Hepatocyte (in vitro differentiated cells): ENCODE measurements at regions not wholly inside any gene's neighbourhood (a gene's known extent, or its start where the extent isn't known, plus 50 kb on each side); places are given as distances from the start of the nearest gene placed in this dataset.
A peak's percentile ranks its signal among the peaks of the same experiment; 100 is the strongest.

Experiments
- DNase-seq: peaks from one replicate; pipeline ENCODE4 v3.0.0-alpha.2; 2016; ENCODE audit warnings: low spot score
- H2AFZ ChIP-seq: fragments of 200-600 bp; sonication (generic); 2 replicates; pipeline ENCODE4 v1.6.0; 2016; ENCODE audit warnings: antibody characterized with exemption, mild to moderate bottlenecking
- H3K27ac ChIP-seq: fragments of 200-600 bp; sonication (generic); 2 replicates; pipeline ENCODE4 v1.5.1; 2016; ENCODE audit warnings: mild to moderate bottlenecking
- H3K27me3 ChIP-seq: fragments of 200-600 bp; sonication (generic); 2 replicates; pipeline ENCODE4 v1.6.1; 2016
- H3K36me3 ChIP-seq: fragments of 200-600 bp; sonication (generic); replicated peaks from 2 replicates; pipeline ENCODE4 v1.5.1; 2016; ENCODE audit warnings: low read depth; ENCODE audit not compliant: insufficient read depth
- H3K4me1 ChIP-seq: fragments of 200-600 bp; sonication (generic); 2 replicates; pipeline ENCODE4 v1.5.1; 2016; ENCODE audit warnings: mild to moderate bottlenecking, moderate library complexity; ENCODE audit not compliant: insufficient read depth
- H3K4me2 ChIP-seq: fragments of 200-600 bp; sonication (generic); 2 replicates; pipeline ENCODE4 v1.6.0; 2016
- H3K4me3 ChIP-seq: fragments of 200-600 bp; sonication (generic); 2 replicates; pipeline ENCODE4 v1.5.1; 2016; ENCODE audit warnings: mild to moderate bottlenecking
- H3K79me2 ChIP-seq: fragments of 200-600 bp; sonication (generic); 2 replicates; pipeline ENCODE4 v1.6.0; 2017; ENCODE audit warnings: mild to moderate bottlenecking
- H3K9me2 ChIP-seq: fragments of 200-600 bp; sonication (generic); replicated peaks from 2 replicates; pipeline ENCODE4 v1.6.0; 2017; ENCODE audit warnings: mild to moderate bottlenecking; ENCODE audit not compliant: insufficient read depth
- H3K9me3 ChIP-seq: fragments of 200-600 bp; sonication (generic); 2 replicates; pipeline ENCODE4 v1.5.1; 2016; ENCODE audit warnings: low read depth, mild to moderate bottlenecking
- H4K20me1 ChIP-seq: fragments of 200-600 bp; sonication (generic); 2 replicates; pipeline ENCODE4 v1.6.0; 2016; ENCODE audit warnings: mild to moderate bottlenecking; ENCODE audit not compliant: insufficient read depth, poor library complexity, severe bottlenecking
- CTCF ChIP-seq: fragments of 200-600 bp; sonication (generic); IDR thresholded peaks from 2 replicates; pipeline ENCODE4 v1.5.1; 2016; ENCODE audit warnings: antibody characterized with exemption, mild to moderate bottlenecking; ENCODE audit not compliant: poor library complexity
- EZH2 ChIP-seq: fragments of 200-600 bp; sonication (generic); IDR thresholded peaks from 2 replicates; pipeline ENCODE4 v1.6.1; 2016; ENCODE audit warnings: antibody characterized with exemption, mild to moderate bottlenecking, borderline replicate concordance
- EZH2phosphoT487 ChIP-seq: fragments of 200-600 bp; sonication (generic); IDR thresholded peaks from one replicate; pipeline ENCODE4 v1.6.1; 2018; ENCODE audit warnings: antibody characterized with exemption, mild to moderate bottlenecking, low read depth, moderate library complexity; ENCODE audit not compliant: unreplicated experiment, severe bottlenecking
- WGBS: methylation state at CpG from one replicate; pipeline ENCODE4 v1.1.6; 2016; ENCODE audit warnings: low lambda C conversion rate; ENCODE audit errors: missing lambda C conversion rate; 5-methylcytosine and 5-hydroxymethylcytosine counted together

GRCh38 chr10:33732161-33732680 is 397.8 kb upstream of the NRP1 start:
- no peak overlapping the region for H2AFZ ChIP-seq

GRCh38 chr10:33731322-33731721 is 396.9 kb upstream of the NRP1 start:
- H2AFZ ChIP-seq: no peak overlapping the region
- no peaks in the 10 kb centered on the region for H3K9me2 ChIP-seq
- no peak overlapping the region for H3K27ac ChIP-seq
- H3K79me2 ChIP-seq: no peaks in the 10 kb centered on the region
- no peak overlapping the region for H3K4me2 ChIP-seq
- H3K9me3 ChIP-seq: no peaks in the 10 kb centered on the region
- WGBS: 86% methylated on average over 6 of the region's 6 CpGs
- no peak for DNase-seq
- H3K27me3 ChIP-seq: no peaks in the 10 kb centered on the region
- H3K4me1 ChIP-seq: no peaks in the 10 kb centered on the region
- TF ChIP-seq CTCF: no peak
- TF ChIP-seq EZH2: no peak
- no peak overlapping the region for H3K4me3 ChIP-seq
- no peaks in the 10 kb centered on the region for H3K36me3 ChIP-seq
- no peaks in the 10 kb centered on the region for H4K20me1 ChIP-seq

More at GRCh38 chr10:33732161-33732680, 397.8 kb upstream of the NRP1 start:
- no peaks in the 10 kb centered on the region for H4K20me1 ChIP-seq
- H3K9me2 ChIP-seq: no peaks in the 10 kb centered on the region
- no peaks in the 10 kb centered on the region for H3K4me1 ChIP-seq
- no peaks in the 10 kb centered on the region for H3K9me3 ChIP-seq
- DNase-seq: peak; percentile 27
- no peak for TF ChIP-seq EZH2
- TF ChIP-seq CTCF: no peak
- no peak for TF ChIP-seq EZH2phosphoT487
- H3K27me3 ChIP-seq: no peaks in the 10 kb centered on the region
- peak overlapping the region; percentile 33 for H3K4me2 ChIP-seq
- 43% methylated on average over 8 of the region's 8 CpGs for WGBS
- H3K79me2 ChIP-seq: no peaks in the 10 kb centered on the region
- H3K36me3 ChIP-seq: no peaks in the 10 kb centered on the region
- no peak overlapping the region for H3K4me3 ChIP-seq
- no peak overlapping the region for H3K27ac ChIP-seq

GRCh38 chr10:33725430-33725829 is 391.0 kb upstream of the NRP1 start:
- WGBS: 98% methylated on average over 4 of the region's 4 CpGs
- no peaks in the 10 kb centered on the region for H3K9me3 ChIP-seq
- H2AFZ ChIP-seq: no peak overlapping the region
- no peaks in the 10 kb centered on the region for H3K27me3 ChIP-seq
- H3K4me1 ChIP-seq: no peaks in the 10 kb centered on the region
- TF ChIP-seq EZH2 (no peak), CTCF (no peak), EZH2phosphoT487 (no peak)
- H3K4me3 ChIP-seq: no peak overlapping the region
- no peak overlapping the region for H3K27ac ChIP-seq
- H3K9me2 ChIP-seq: no peaks in the 10 kb centered on the region
- DNase-seq: no peak
- H3K79me2 ChIP-seq: no peaks in the 10 kb centered on the region
- no peak overlapping the region for H3K4me2 ChIP-seq
- no peaks in the 10 kb centered on the region for H4K20me1 ChIP-seq
- H3K36me3 ChIP-seq: no peaks in the 10 kb centered on the region

- Histone ChIP-seq H3K79me2 (no peaks in the 10 kb centered on the region), H2AFZ (no peak overlapping the region), H3K27me3 (no peaks in the 10 kb centered on the region), H3K4me1 (no peaks in the 10 kb centered on the region), H3K4me2 (no peak overlapping the region), H3K36me3 (no peaks in the 10 kb centered on the region), H3K27ac (no peak overlapping the region), H3K9me2 (no peaks in the 10 kb centered on the region), H3K4me3 (no peak overlapping the region), H4K20me1 (no peaks in the 10 kb centered on the region), H3K9me3 (no peaks in the 10 kb centered on the region)
- TF ChIP-seq EZH2 (no peak), CTCF (no peak), EZH2phosphoT487 (no peak)
- WGBS: 87% methylated on average over 2 of the region's 2 CpGs
- DNase-seq: no peak
Observed at GRCh38 chr10:33723181-33723580, 388.7 kb upstream of the NRP1 start.
